Astrocyte (in vitro differentiated cells and primary cell): ENCODE measurements at regions not wholly inside any gene's neighbourhood (a gene's known extent, or its start where the extent isn't known, plus 50 kb on each side); places are given as distances from the start of the nearest gene placed in this dataset.

Experiments used
- DNase-seq: peaks from one replicate; pipeline ENCODE4 v3.0.0-alpha.2; 2010; ENCODE audit warnings: low read depth
- FAIRE-seq: peaks from 2 replicates; lab custom pipeline; 2011; peaks lifted over from hg19 to GRCh38; lab: Jason Lieb, UNC
- H2AFZ ChIP-seq: 2 replicates; pipeline ENCODE4 v1.6.0; 2012; ENCODE audit warnings: low read depth, low read length, inconsistent platforms
- H3K27ac ChIP-seq: 2 replicates; pipeline ENCODE4 v1.5.1; 2011; ENCODE audit warnings: low read depth, low read length, inconsistent platforms
- H3K27me3 ChIP-seq: 2 replicates; pipeline ENCODE4 v1.6.0; 2011; ENCODE audit warnings: low read length, inconsistent platforms; ENCODE audit not compliant: insufficient read depth
- H3K36me3 ChIP-seq: 2 replicates; pipeline ENCODE4 v1.5.1; 2011; ENCODE audit warnings: low read length, inconsistent platforms; ENCODE audit not compliant: insufficient read depth
- H3K4me1 ChIP-seq: 2 replicates; pipeline ENCODE4 v1.5.1; 2011; ENCODE audit warnings: low read length, inconsistent platforms; ENCODE audit not compliant: insufficient read depth
- H3K4me2 ChIP-seq: 2 replicates; pipeline ENCODE4 v1.6.0; 2012; ENCODE audit warnings: low read length, inconsistent platforms
- H3K4me3 ChIP-seq: 2 replicates; pipeline ENCODE4 v1.5.1; 2011; ENCODE audit warnings: low read depth, mild to moderate bottlenecking, low read length, inconsistent platforms; ENCODE audit not compliant: insufficient read depth
- H3K79me2 ChIP-seq: 2 replicates; pipeline ENCODE4 v1.6.0; 2012; ENCODE audit warnings: mild to moderate bottlenecking, low read length, inconsistent platforms; ENCODE audit not compliant: insufficient read depth
- H3K9ac ChIP-seq: 2 replicates; pipeline ENCODE4 v1.6.0; 2012; ENCODE audit warnings: mild to moderate bottlenecking, low read length, inconsistent platforms
- H3K9me3 ChIP-seq: 2 replicates; pipeline ENCODE4 v1.5.1; 2012; ENCODE audit warnings: low read depth, mild to moderate bottlenecking, low read length, inconsistent platforms; ENCODE audit not compliant: insufficient read depth
- H4K20me1 ChIP-seq: 2 replicates; pipeline ENCODE4 v1.6.0; 2012; ENCODE audit warnings: low read length, inconsistent platforms; ENCODE audit not compliant: insufficient read depth
- H3K27ac Mint-ChIP-seq: one replicate; pipeline ENCODE4 v1.8.0; 2021; ENCODE audit warnings: mild to moderate bottlenecking, mixed read lengths; ENCODE audit not compliant: unreplicated experiment
- H3K27me3 Mint-ChIP-seq: one replicate; pipeline ENCODE4 v1.8.0; 2021; ENCODE audit warnings: low read depth, mixed read lengths; ENCODE audit not compliant: unreplicated experiment
- H3K36me3 Mint-ChIP-seq: one replicate; pipeline ENCODE4 v1.8.0; 2021; ENCODE audit warnings: low read depth, mixed read lengths; ENCODE audit not compliant: unreplicated experiment
- H3K4me1 Mint-ChIP-seq: one replicate; pipeline ENCODE4 v1.8.0; 2021; ENCODE audit warnings: low read depth, mixed read lengths; ENCODE audit not compliant: unreplicated experiment
- H3K4me3 Mint-ChIP-seq: one replicate; pipeline ENCODE4 v1.8.0; 2021; ENCODE audit warnings: mild to moderate bottlenecking, moderate library complexity, mixed read lengths; ENCODE audit not compliant: unreplicated experiment
- H3K9me3 Mint-ChIP-seq: one replicate; pipeline ENCODE4 v1.8.0; 2021; ENCODE audit warnings: mild to moderate bottlenecking, mixed read lengths; ENCODE audit not compliant: unreplicated experiment
- CTCF ChIP-seq: IDR thresholded peaks from 2 replicates; pipeline ENCODE4 v1.5.1; 2011; ENCODE audit warnings: low read depth, mild to moderate bottlenecking, inconsistent platforms, low read length, moderate library complexity; ENCODE audit not compliant: insufficient read depth
- EZH2 ChIP-seq: IDR thresholded peaks from 2 replicates; pipeline ENCODE4 v1.6.1; 2012; ENCODE audit warnings: mild to moderate bottlenecking, low read length, inconsistent platforms; ENCODE audit not compliant: insufficient read depth

DNA sequence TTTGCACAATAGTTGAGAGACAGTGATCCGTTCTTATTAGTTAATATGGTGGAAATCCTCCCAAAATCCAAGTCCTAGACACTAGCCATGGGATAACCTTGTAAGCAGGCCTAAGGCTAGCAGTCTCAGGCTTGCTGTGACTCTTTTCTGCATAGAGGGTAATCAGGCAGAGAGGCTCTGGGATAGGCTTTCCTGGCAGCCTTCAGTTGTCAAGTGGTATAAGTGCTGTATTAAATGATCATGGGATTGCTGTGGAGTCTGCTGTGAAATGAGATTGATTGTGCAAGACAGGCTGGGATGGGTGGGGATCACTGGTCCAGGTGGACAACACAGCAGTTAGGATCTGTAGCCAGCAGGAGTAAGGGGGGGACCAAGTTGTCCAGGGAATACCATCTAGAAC, 416.4 kb downstream of the TLE4 start:
- TF ChIP-seq CTCF (no peak), EZH2 (no peak)
- H3K36me3 Mint-ChIP-seq: no peaks in the 10 kb centered on the region
- no peaks in the 10 kb centered on the region for H3K9me3 Mint-ChIP-seq

DNA sequence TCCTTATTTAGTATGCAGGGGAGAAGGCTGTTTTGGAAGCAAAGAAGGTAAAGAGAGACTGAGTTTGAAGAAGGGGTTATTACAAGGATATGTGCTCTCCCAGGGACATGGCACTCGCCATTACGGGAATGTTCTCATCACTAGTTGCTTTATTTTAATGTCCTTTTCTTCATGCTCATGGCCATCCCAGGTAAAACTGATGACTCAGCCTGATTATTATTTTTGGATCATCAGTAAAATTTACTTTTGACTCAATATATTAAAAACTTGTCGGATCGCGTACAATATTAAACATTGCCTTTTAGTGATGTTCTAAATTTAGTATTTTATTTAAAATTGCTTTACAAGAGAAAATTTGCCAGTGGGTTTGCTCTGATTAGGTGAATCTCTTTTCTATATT, 414.7 kb downstream of the TLE4 start:
- Mint-ChIP-seq H3K9me3 (no peaks in the 10 kb centered on the region), H3K27me3 (peaks cover 3% of the 10 kb centered on the region), H3K4me1 (peaks cover under 1% of the 10 kb centered on the region), H3K27ac (no peak overlapping the region), H3K36me3 (no peaks in the 10 kb centered on the region), H3K4me3 (no peak overlapping the region)
- no peak overlapping the region for H3K27ac ChIP-seq
- TF ChIP-seq CTCF (no peak), EZH2 (no peak)
- no peaks in the 10 kb centered on the region for H3K27me3 ChIP-seq
- no peak overlapping the region for H2AFZ ChIP-seq
- H3K9me3 ChIP-seq: no peaks in the 10 kb centered on the region
- H3K79me2 ChIP-seq: no peaks in the 10 kb centered on the region
- H4K20me1 ChIP-seq: no peaks in the 10 kb centered on the region
- no peaks in the 10 kb centered on the region for H3K4me1 ChIP-seq
- no peak for FAIRE-seq
- no peak overlapping the region for H3K9ac ChIP-seq
- H3K36me3 ChIP-seq: no peaks in the 10 kb centered on the region
- H3K4me3 ChIP-seq: no peak overlapping the region
- H3K4me2 ChIP-seq: no peak overlapping the region
- DNase-seq: no peak

More for the DNA sequence above, 416.4 kb downstream of the TLE4 start:
- Mint-ChIP-seq H3K4me1 (no peaks in the 10 kb centered on the region), H3K4me3 (no peak overlapping the region), H3K27ac (no peak overlapping the region), H3K27me3 (peaks cover 6% of the 10 kb centered on the region)
- Histone ChIP-seq H3K4me3 (no peak overlapping the region), H3K27me3 (no peaks in the 10 kb centered on the region), H3K79me2 (no peaks in the 10 kb centered on the region), H3K4me2 (no peak overlapping the region), H2AFZ (no peak overlapping the region), H3K4me1 (no peaks in the 10 kb centered on the region), H3K9ac (no peak overlapping the region), H3K27ac (no peak overlapping the region), H4K20me1 (no peaks in the 10 kb centered on the region), H3K9me3 (no peaks in the 10 kb centered on the region), H3K36me3 (no peaks in the 10 kb centered on the region)
- DNase-seq (no peak), FAIRE-seq (no peak)

- Mint-ChIP-seq H3K36me3 (no peaks in the 10 kb centered on the region), H3K4me1 (peaks cover 4% of the 10 kb centered on the region), H3K27me3 (peaks cover 3% of the 10 kb centered on the region), H3K4me3 (no peak overlapping the region), H3K9me3 (peaks cover 2% of the 10 kb centered on the region), H3K27ac (no peak overlapping the region)
- H3K4me2 ChIP-seq: no peak overlapping the region
- H3K4me1 ChIP-seq: no peaks in the 10 kb centered on the region
- DNase-seq (no peak), FAIRE-seq (no peak)
- no peaks in the 10 kb centered on the region for H3K27me3 ChIP-seq
- H3K9me3 ChIP-seq: no peaks in the 10 kb centered on the region
- no peak overlapping the region for H3K27ac ChIP-seq
- H4K20me1 ChIP-seq: no peaks in the 10 kb centered on the region
- H3K79me2 ChIP-seq: no peaks in the 10 kb centered on the region
- no peak overlapping the region for H3K9ac ChIP-seq
- TF ChIP-seq CTCF (no peak), EZH2 (no peak)
- no peak overlapping the region for H2AFZ ChIP-seq
- H3K4me3 ChIP-seq: no peak overlapping the region
- H3K36me3 ChIP-seq: no peaks in the 10 kb centered on the region
Observed at GRCh38 chr9:79985772-79986171, 414.0 kb downstream of the TLE4 start.
